Inflammatory macrophage treated with lipopolysaccharide for 1 hour (primary cell): ENCODE measurements at regions not wholly inside any gene's neighbourhood (a gene's known extent, or its start where the extent isn't known, plus 50 kb on each side); places are given as distances from the start of the nearest gene placed in this dataset.

ENCODE experiments used
- DNase-seq, 2 donors: peaks; one replicate each; pipeline ENCODE4 v3.0.0-alpha.2; 2020 to 2022

- DNase-seq: peak; percentile 24 to 57
These were observed 496.7 kb downstream of the COG6 start for GRCh38 chr13:40152145-40152544.

GRCh38 chr13:40152922-40153321 lies 497.5 kb downstream of the COG6 start:
- no peak for DNase-seq

- DNase-seq: no peak
These were observed 498.1 kb downstream of the COG6 start for GRCh38 chr13:40153516-40153915.

- DNase-seq: no peak
These were observed 499.7 kb downstream of the COG6 start for GRCh38 chr13:40155201-40155600.

- no peak for DNase-seq
These were observed 502.8 kb downstream of the COG6 start for GRCh38 chr13:40158218-40158617.

GRCh38 chr13:40158757-40159156 lies 503.3 kb downstream of the COG6 start:
- no peak for DNase-seq

GRCh38 chr13:40159736-40160135 lies 504.3 kb downstream of the COG6 start:
- DNase-seq: no peak

GRCh38 chr13:40160618-40161350 lies 505.3 kb downstream of the COG6 start:
- DNase-seq: no peak

GRCh38 chr13:40161351-40161810 lies 505.1 kb downstream of the FOXO1 start:
- DNase-seq: no peak

GRCh38 chr13:40161931-40162330 lies 504.5 kb downstream of the FOXO1 start:
- no peak for DNase-seq

GRCh38 chr13:40163066-40164000 lies 503.1 kb downstream of the FOXO1 start:
- no peak for DNase-seq

GRCh38 chr13:40164133-40164532 lies 502.3 kb downstream of the FOXO1 start:
- peak; percentile 30 to 70 for DNase-seq

GRCh38 chr13:40165316-40165932 lies 501.0 kb downstream of the FOXO1 start:
- DNase-seq: peak; percentile 18 to 64

GRCh38 chr13:40167327-40167726 lies 499.1 kb downstream of the FOXO1 start:
- no peak for DNase-seq

GRCh38 chr13:40168425-40169166 lies 497.8 kb downstream of the FOXO1 start:
- DNase-seq: no peak

- no peak for DNase-seq
These were observed 497.0 kb downstream of the FOXO1 start for GRCh38 chr13:40169476-40169875.

GRCh38 chr13:40170091-40170490 lies 496.4 kb downstream of the FOXO1 start:
- DNase-seq: no peak

GRCh38 chr13:40170982-40171381 lies 495.5 kb downstream of the FOXO1 start:
- no peak for DNase-seq

- DNase-seq: no peak
These were observed 494.9 kb downstream of the FOXO1 start for GRCh38 chr13:40171566-40171965.

GRCh38 chr13:40172149-40172591 lies 494.3 kb downstream of the FOXO1 start:
- DNase-seq: no peak

- DNase-seq: no peak
These were observed 493.6 kb downstream of the FOXO1 start for GRCh38 chr13:40172878-40173277.

- DNase-seq: no peak
These were observed 490.8 kb downstream of the FOXO1 start for GRCh38 chr13:40175639-40176038.

GRCh38 chr13:40176242-40176641 lies 490.2 kb downstream of the FOXO1 start:
- no peak for DNase-seq
